Omental fat pad (tissue), 3 donors: ENCODE measurements at regions not wholly inside any gene's neighbourhood (a gene's known extent, or its start where the extent isn't known, plus 50 kb on each side); places are given as distances from the start of the nearest gene placed in this dataset.

Source experiments
- ATAC-seq: fragments of 150-250 bp; one replicate; pipeline ENCODE4 v1.9.1; 2016; ENCODE audit warnings: mild to moderate bottlenecking, moderate library complexity; ENCODE audit not compliant: low FRiP score
- DNase-seq: peaks from one replicate; pipeline ENCODE4 v3.0.0-alpha.2; 2019; ENCODE audit warnings: low spot score
- TF ChIP-seq, protein P1 (sequence below), 3 donors: fragments of 450-650 bp; IDR thresholded peaks; one replicate each; pipeline ENCODE4 v1.5.1; 2016 to 2017; ENCODE audit warnings: antibody characterized with exemption in 3 of 3, mild to moderate bottlenecking in 3 of 3, moderate library complexity in 2 of 3

DNA sequence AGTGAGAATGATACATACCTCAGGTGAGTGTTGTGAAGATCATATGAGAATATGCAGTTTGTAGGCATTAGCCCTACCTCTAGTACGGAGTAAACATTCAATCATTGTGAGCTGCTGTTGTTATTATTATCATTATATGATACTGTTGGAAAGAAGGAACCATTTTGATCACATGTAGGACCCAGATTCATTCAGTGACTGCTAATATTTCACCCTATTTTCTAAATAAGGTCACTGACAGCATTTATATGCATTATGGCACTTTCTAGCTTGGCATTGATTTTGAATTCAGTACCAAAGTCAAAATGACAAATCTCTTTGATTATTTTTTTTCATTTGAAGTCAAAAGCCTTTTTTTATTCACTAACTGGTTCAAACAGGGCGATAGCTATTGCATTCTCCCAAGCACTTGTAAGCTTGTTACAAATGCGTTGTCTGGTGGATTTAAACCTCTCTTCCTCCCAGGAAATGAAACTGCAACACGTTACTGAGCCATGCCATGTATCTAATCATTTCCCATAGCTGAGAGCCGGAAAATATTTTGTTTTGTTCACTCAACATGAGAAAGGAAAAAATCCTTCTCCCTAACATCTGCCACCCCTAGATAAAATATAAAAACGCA is 320.8 kb upstream of the SGCD start:
- no peak for ATAC-seq
- TF ChIP-seq, protein P1, sequence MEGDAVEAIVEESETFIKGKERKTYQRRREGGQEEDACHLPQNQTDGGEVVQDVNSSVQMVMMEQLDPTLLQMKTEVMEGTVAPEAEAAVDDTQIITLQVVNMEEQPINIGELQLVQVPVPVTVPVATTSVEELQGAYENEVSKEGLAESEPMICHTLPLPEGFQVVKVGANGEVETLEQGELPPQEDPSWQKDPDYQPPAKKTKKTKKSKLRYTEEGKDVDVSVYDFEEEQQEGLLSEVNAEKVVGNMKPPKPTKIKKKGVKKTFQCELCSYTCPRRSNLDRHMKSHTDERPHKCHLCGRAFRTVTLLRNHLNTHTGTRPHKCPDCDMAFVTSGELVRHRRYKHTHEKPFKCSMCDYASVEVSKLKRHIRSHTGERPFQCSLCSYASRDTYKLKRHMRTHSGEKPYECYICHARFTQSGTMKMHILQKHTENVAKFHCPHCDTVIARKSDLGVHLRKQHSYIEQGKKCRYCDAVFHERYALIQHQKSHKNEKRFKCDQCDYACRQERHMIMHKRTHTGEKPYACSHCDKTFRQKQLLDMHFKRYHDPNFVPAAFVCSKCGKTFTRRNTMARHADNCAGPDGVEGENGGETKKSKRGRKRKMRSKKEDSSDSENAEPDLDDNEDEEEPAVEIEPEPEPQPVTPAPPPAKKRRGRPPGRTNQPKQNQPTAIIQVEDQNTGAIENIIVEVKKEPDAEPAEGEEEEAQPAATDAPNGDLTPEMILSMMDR (IDR thresholded peaks at IDR 0.05) = no peak
- DNase-seq = no peak

DNA sequence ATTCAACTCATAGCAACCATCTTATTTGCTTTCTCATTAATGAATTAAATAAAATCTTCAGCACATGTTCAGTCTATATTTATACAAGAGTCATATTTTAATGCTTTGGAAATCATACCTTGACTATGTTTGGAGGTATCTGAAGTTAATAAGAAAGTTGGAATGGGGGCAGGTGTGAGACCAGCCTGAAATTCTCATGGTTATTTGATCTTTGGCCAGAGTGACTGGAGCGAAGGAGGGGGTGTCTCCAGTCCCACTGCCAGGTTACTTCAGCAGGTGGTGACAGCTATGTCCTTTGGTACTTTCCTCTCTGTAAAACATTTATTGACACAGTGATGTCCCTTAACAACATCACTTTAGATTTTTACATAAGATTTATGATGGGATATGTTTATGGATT is 318.1 kb upstream of the SGCD start:
- TF ChIP-seq, protein P1 (IDR thresholded peaks at IDR 0.05) = no peak
- ATAC-seq (no peak), DNase-seq (no peak)

DNA sequence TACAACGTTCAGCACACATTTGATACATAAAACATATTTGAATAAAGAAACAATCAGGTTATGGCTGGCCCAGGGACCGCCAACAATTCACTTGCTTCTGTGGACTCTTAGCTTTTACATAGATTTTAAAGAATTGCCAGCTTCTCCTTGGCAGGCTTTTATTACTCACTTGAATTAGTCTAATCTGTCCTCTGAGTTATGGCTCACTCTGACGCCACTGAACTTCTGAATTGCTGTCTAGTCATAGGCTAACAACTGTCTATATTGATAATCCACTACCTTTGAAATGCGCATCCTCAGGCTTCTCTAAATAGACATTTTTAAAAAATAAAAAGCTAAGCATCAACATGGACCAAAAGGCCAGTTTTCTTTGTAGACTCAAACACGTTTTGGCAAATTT is 317.4 kb upstream of the SGCD start:
- TF ChIP-seq, protein P1 (IDR thresholded peaks at IDR 0.05) = no peak
- ATAC-seq = no peak
- no peak for DNase-seq

DNA sequence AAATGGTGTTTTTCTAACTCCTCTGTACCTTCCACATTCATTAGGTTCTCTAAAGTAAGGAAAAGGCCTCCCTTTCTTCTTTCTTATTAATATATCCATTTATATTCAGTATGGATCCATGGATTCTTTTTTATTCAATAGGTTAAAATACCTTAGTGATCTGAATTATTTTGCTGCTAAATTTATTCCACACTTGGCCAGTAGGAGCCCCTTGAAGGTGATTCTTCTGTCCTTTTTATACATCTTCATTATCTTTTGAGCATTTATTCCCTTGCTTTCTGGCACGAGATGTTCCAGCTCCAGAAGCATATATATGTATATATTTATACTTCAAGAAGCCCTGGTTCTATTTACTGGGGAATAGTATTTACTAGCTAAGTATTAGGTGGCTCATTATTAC is 311.8 kb upstream of the SGCD start:
- TF ChIP-seq, protein P1 (IDR thresholded peaks at IDR 0.05) = no peak
- ATAC-seq (no peak), DNase-seq (no peak)

DNA sequence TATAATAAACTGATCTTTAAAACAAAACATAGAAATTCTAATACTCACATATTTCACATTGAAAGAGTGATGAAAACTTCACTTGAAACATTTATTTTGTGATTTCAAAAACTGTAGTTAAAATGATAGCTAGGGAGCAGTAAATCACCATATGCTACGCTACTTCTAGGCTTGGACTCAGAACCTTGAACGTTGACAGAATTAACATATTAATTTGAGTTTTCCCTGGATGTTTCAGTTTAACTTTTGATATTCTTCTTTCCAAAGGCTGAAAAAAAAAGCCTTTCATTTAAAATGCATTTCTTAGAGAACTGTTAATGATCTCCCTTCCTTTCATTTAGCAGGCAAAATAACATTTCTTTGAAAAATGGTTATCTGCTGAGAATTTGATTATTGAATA is 307.8 kb upstream of the SGCD start:
- DNase-seq (no peak), ATAC-seq (no peak)
- TF ChIP-seq, protein P1 (IDR thresholded peaks at IDR 0.05) = no peak

DNA sequence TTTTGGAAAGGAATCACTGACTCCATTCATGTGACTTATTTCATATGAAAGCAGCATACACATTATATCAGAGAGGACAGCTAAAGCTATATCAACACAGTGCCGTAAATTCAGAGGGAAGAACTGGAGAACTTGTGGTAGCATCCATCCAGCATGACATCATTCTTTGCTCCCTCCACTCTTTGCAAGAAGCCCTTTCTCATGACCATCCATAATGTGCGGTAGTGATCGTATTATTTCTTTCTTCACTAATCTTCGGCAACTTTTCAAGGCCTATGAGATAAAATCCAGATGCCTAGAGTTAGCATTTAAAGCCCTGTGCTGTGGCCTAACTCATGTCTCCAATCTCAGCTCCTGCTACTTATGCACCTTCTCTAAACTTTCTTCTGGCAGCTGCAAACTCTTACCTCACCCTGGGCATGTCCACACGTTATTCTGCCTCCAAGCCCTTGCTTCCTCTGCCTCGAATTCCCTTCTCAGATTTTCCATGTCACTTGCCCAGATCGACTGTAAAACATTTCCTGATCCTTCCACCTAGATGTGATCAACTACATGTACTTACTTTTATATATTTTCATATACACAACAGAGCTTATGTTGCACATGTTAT is 307.3 kb upstream of the SGCD start:
- TF ChIP-seq, protein P1 (IDR thresholded peaks at IDR 0.05) = no peak
- no peak for ATAC-seq

DNA sequence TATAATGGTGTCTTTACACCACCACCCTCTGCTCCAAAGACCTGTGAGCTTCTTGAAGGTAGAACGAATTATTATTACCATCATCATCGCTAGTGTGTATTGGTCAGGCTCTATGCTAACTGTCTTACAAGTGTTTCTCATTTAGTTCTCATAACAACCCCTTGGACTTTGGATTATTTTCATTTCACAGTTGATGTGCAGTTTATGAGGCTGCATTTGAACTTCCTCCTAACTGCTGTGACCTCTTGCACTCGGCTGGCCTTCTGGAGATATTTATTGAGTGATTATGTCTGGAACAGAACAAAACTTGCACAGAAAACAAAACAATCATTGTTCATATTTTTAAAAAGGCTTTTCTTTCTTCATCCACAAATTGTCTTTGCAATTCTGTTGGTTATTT is 306.3 kb upstream of the SGCD start:
- TF ChIP-seq, protein P1 (IDR thresholded peaks at IDR 0.05) = no peak
- DNase-seq (no peak), ATAC-seq (no peak)

More for the DNA sequence above, 307.3 kb upstream of the SGCD start:
- DNase-seq = no peak
